H9 (cell line): ENCODE measurements at regions not wholly inside any gene's neighbourhood (a gene's known extent, or its start where the extent isn't known, plus 50 kb on each side); places are given as distances from the start of the nearest gene placed in this dataset.

ENCODE experiments used
- DNase-seq: peaks from one replicate; pipeline ENCODE4 v3.0.0-alpha.2; 2017
- H2AFZ ChIP-seq: one replicate; pipeline ENCODE4 v1.6.1; 2013; ENCODE audit warnings: mild to moderate bottlenecking, low read length, control low read depth, moderate library complexity
- H2AK5ac ChIP-seq: 2 replicates; pipeline ENCODE4 v1.6.1; 2013; ENCODE audit warnings: low read length, control low read depth, mixed read lengths; ENCODE audit not compliant: insufficient read length
- H2BK120ac ChIP-seq: one replicate; pipeline ENCODE4 v1.6.1; 2013; ENCODE audit warnings: low read depth, mild to moderate bottlenecking, low read length, control low read depth, inconsistent platforms; ENCODE audit not compliant: poor library complexity, severe bottlenecking
- H2BK12ac ChIP-seq: 2 replicates; pipeline ENCODE4 v1.6.1; 2013; ENCODE audit warnings: low read length, control low read depth, mixed read lengths, low read depth; ENCODE audit not compliant: insufficient read length
- H2BK15ac ChIP-seq: 2 replicates; pipeline ENCODE4 v1.6.1; 2013; ENCODE audit warnings: low read depth, low read length, control low read depth
- H2BK20ac ChIP-seq: one replicate; pipeline ENCODE4 v1.6.1; 2013; ENCODE audit warnings: low read depth, mild to moderate bottlenecking, low read length, control low read depth, inconsistent platforms; ENCODE audit not compliant: poor library complexity, severe bottlenecking
- H2BK5ac ChIP-seq: 2 replicates; pipeline ENCODE4 v1.6.1; 2013; ENCODE audit warnings: low read length, control low read depth, mixed read lengths; ENCODE audit not compliant: insufficient read length
- H3K14ac ChIP-seq: 2 replicates; pipeline ENCODE4 v1.6.1; 2013; ENCODE audit warnings: low read length, control low read depth; ENCODE audit not compliant: insufficient read depth
- H3K18ac ChIP-seq: 2 replicates; pipeline ENCODE4 v1.6.1; 2013; ENCODE audit warnings: low read depth, mild to moderate bottlenecking, mixed read lengths, low read length, control low read depth; ENCODE audit not compliant: insufficient read length
- H3K23ac ChIP-seq: 2 replicates; pipeline ENCODE4 v1.6.1; 2013; ENCODE audit warnings: low read length, control low read depth, mixed read lengths, low read depth; ENCODE audit not compliant: insufficient read length
- H3K23me2 ChIP-seq: 2 replicates; pipeline ENCODE4 v1.6.1; 2013; ENCODE audit warnings: low read depth, mild to moderate bottlenecking, mixed read lengths, low read length, control low read depth; ENCODE audit not compliant: insufficient read length, poor library complexity, severe bottlenecking
- H3K27ac ChIP-seq: 2 replicates; pipeline ENCODE4 v1.5.1; 2013; ENCODE audit warnings: low read length, control low read depth, mixed read lengths, low read depth; ENCODE audit not compliant: insufficient read length
- H3K27me3 ChIP-seq: 2 replicates; pipeline ENCODE4 v1.6.1; 2013; ENCODE audit warnings: low read length, control low read depth, inconsistent platforms; ENCODE audit not compliant: insufficient read depth
- H3K4ac ChIP-seq: 2 replicates; pipeline ENCODE4 v1.6.1; 2013; ENCODE audit warnings: low read depth, mild to moderate bottlenecking, control low read depth, inconsistent platforms, low read length, moderate library complexity
- H3K4me1 ChIP-seq: 2 replicates; pipeline ENCODE4 v1.6.1; 2013; ENCODE audit warnings: low read length, control low read depth, inconsistent platforms; ENCODE audit not compliant: insufficient read depth
- H3K4me2 ChIP-seq: 2 replicates; pipeline ENCODE4 v1.6.1; 2013; ENCODE audit warnings: low read length, control low read depth, mixed read lengths; ENCODE audit not compliant: insufficient read length, insufficient read depth
- H3K56ac ChIP-seq: 2 replicates; pipeline ENCODE4 v1.6.1; 2013; ENCODE audit warnings: low read depth, mild to moderate bottlenecking, mixed read lengths, low read length, control low read depth; ENCODE audit not compliant: insufficient read length
- H3K79me1 ChIP-seq: 2 replicates; pipeline ENCODE4 v1.6.1; 2013; ENCODE audit warnings: low read depth, mild to moderate bottlenecking, moderate library complexity, low read length, control low read depth, inconsistent platforms; ENCODE audit not compliant: insufficient read depth, poor library complexity, severe bottlenecking
- H3K79me2 ChIP-seq: 2 replicates; pipeline ENCODE4 v1.6.1; 2013; ENCODE audit warnings: low read length, control low read depth, inconsistent platforms; ENCODE audit not compliant: insufficient read depth
- H3K9ac ChIP-seq: 2 replicates; pipeline ENCODE4 v1.6.1; 2013; ENCODE audit warnings: low read length, control low read depth, mixed read lengths; ENCODE audit not compliant: insufficient read length; ENCODE audit errors: extremely low read depth
- H3K9me3 ChIP-seq: one replicate; pipeline ENCODE4 v1.6.1; 2013; ENCODE audit warnings: low read depth, low read length, inconsistent platforms; ENCODE audit not compliant: control insufficient read depth
- H3T11ph ChIP-seq: one replicate; pipeline ENCODE4 v1.6.1; 2013; ENCODE audit warnings: mild to moderate bottlenecking, low read length, control low read depth, inconsistent platforms
- H4K20me1 ChIP-seq: one replicate; pipeline ENCODE4 v1.6.1; 2013; ENCODE audit not compliant: control insufficient read depth, insufficient read length, insufficient read depth
- H4K5ac ChIP-seq: 2 replicates; pipeline ENCODE4 v1.6.1; 2013; ENCODE audit warnings: low read depth, mild to moderate bottlenecking, mixed read lengths, low read length, control low read depth; ENCODE audit not compliant: insufficient read length
- H4K8ac ChIP-seq: replicated peaks from 2 replicates; pipeline ENCODE4 v1.6.1; 2013; ENCODE audit warnings: low read length, control low read depth, mixed read lengths, low read depth; ENCODE audit not compliant: insufficient read length
- H4K91ac ChIP-seq: 2 replicates; pipeline ENCODE4 v1.6.1; 2013; ENCODE audit warnings: low read depth, mild to moderate bottlenecking, moderate library complexity, mixed read lengths, low read length, control low read depth; ENCODE audit not compliant: insufficient read length
- H3K27ac Mint-ChIP-seq, 3 experiments: 2 replicates in 2 of 3; 3 replicates in 1 of 3; pipeline ENCODE4 v1.8.0; 2020 to 2021; ENCODE audit warnings: mixed read lengths in 3 of 3, mild to moderate bottlenecking in 1 of 3, moderate library complexity in 1 of 3
- H3K27me3 Mint-ChIP-seq: 2 replicates; pipeline ENCODE4 v1.8.0; 2021; ENCODE audit warnings: low read depth, mild to moderate bottlenecking, moderate library complexity, mixed read lengths
- H3K36me3 Mint-ChIP-seq, 3 experiments: 2 replicates in 2 of 3; 3 replicates in 1 of 3; pipeline ENCODE4 v1.8.0; 2020 to 2021; ENCODE audit warnings: low read depth in 3 of 3, mixed read lengths in 3 of 3; ENCODE audit not compliant: insufficient read depth in 1 of 3
- H3K4me1 Mint-ChIP-seq, 2 experiments: 2 replicates each; pipeline ENCODE4 v1.8.0; 2020; ENCODE audit warnings: mixed read lengths in 2 of 2
- H3K4me3 Mint-ChIP-seq, 2 experiments: 2 replicates in 1 of 2; 3 replicates in 1 of 2; pipeline ENCODE4 v1.8.0; 2020 to 2021; ENCODE audit warnings: mild to moderate bottlenecking in 2 of 2, mixed read lengths in 2 of 2, moderate library complexity in 1 of 2
- H3K9me3 Mint-ChIP-seq, 2 experiments: 2 replicates in 1 of 2; 3 replicates in 1 of 2; pipeline ENCODE4 v1.8.0; 2020; ENCODE audit warnings: mild to moderate bottlenecking in 2 of 2, mixed read lengths in 2 of 2, moderate library complexity in 1 of 2
- WGBS: extraction: QIAGEN DNeasy Blood & Tissue Kit; methylation state at CpG from one replicate; pipeline ENCODE4 v1.1.7; 2013; ENCODE audit warnings: missing lambda C conversion rate, low lambda C conversion rate, mixed read lengths; ENCODE audit not compliant: insufficient read length; ENCODE audit errors: extremely low coverage; 5-methylcytosine and 5-hydroxymethylcytosine counted together
- TF ChIP-seq, protein P1 (sequence below): fragments of 200-600 bp; sonication (generic); conservative IDR thresholded peaks from 3 replicates; pipeline ENCODE4 v1.8.0; 2021; ENCODE audit warnings: antibody characterized with exemption, mild to moderate bottlenecking

DNA sequence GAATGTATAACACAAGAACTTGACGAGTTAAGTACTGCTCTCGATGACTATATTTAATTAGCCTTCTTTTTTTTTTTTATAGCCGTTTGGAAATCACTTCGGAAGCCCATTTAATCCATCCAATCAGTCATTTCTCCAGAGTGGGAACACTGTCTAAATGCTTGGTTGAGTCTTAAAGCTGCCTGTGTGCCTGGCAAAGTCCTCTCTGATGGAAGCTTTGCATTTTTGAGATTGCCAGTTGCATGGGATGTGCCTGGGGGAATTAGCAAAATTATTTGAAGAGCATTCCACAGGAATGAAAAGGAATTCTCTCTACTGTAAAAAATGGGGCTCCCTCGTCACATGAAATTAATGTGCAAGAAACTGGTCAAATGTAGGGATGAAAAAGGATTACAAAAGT lies 398.8 kb upstream of the RPS6KA3 start:
- 0 out of 7 replicates have a peak overlapping the region, but pooled peaks of 1 of the 3 experiments have one; percentile 14 for H3K27ac Mint-ChIP-seq
- WGBS, result no CpG with 5 or more reads among the region's 5 CpGs
- H3K18ac ChIP-seq, result no peak overlapping the region
- DNase-seq, result no peak
- no peak overlapping the region for H3K27ac ChIP-seq
- H3K9ac ChIP-seq, result no peak overlapping the region
- H4K5ac ChIP-seq, result no peak overlapping the region
- no peak overlapping the region for H3K14ac ChIP-seq
- no peaks in the 10 kb centered on the region for H3K23me2 ChIP-seq
- no peak overlapping the region for H3K4ac ChIP-seq
- H2BK20ac ChIP-seq, result no peak overlapping the region
- TF ChIP-seq, protein P1, sequence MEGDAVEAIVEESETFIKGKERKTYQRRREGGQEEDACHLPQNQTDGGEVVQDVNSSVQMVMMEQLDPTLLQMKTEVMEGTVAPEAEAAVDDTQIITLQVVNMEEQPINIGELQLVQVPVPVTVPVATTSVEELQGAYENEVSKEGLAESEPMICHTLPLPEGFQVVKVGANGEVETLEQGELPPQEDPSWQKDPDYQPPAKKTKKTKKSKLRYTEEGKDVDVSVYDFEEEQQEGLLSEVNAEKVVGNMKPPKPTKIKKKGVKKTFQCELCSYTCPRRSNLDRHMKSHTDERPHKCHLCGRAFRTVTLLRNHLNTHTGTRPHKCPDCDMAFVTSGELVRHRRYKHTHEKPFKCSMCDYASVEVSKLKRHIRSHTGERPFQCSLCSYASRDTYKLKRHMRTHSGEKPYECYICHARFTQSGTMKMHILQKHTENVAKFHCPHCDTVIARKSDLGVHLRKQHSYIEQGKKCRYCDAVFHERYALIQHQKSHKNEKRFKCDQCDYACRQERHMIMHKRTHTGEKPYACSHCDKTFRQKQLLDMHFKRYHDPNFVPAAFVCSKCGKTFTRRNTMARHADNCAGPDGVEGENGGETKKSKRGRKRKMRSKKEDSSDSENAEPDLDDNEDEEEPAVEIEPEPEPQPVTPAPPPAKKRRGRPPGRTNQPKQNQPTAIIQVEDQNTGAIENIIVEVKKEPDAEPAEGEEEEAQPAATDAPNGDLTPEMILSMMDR, result no peak
- no peaks in the 10 kb centered on the region; the same call in 1 of the 2 replicates for H3K27me3 Mint-ChIP-seq
- no peaks in the 10 kb centered on the region for H3K27me3 ChIP-seq
- H4K91ac ChIP-seq, result no peak overlapping the region
- no peak overlapping the region for H2AFZ ChIP-seq
- H3K4me3 Mint-ChIP-seq, result no peak overlapping the region
- no peak overlapping the region for H3K56ac ChIP-seq
- no peaks in the 10 kb centered on the region for H3K79me1 ChIP-seq
- H3K36me3 Mint-ChIP-seq, result no peaks in the 10 kb centered on the region; a peak in 1 of 7 replicates
- no peak overlapping the region for H4K8ac ChIP-seq
- H2BK120ac ChIP-seq, result no peak overlapping the region
- H3K4me1 Mint-ChIP-seq, result peaks cover 22 to 32% of the 10 kb centered on the region in 2 experiments
- no peak overlapping the region for H3K4me2 ChIP-seq
- H2BK12ac ChIP-seq, result no peak overlapping the region
- no peak overlapping the region for H2AK5ac ChIP-seq
- H3K9me3 Mint-ChIP-seq, result peaks cover 0 to 28% of the 10 kb centered on the region in 2 experiments; a peak in 3 of 5 replicates
- H3K79me2 ChIP-seq, result no peaks in the 10 kb centered on the region
- peaks cover 23% of the 10 kb centered on the region for H3K9me3 ChIP-seq
- H3K4me1 ChIP-seq, result no peaks in the 10 kb centered on the region
- no peak overlapping the region for H2BK15ac ChIP-seq
- no peaks in the 10 kb centered on the region for H4K20me1 ChIP-seq
- H3K23ac ChIP-seq, result no peak overlapping the region
- no peak overlapping the region for H2BK5ac ChIP-seq
- no peak overlapping the region for H3T11ph ChIP-seq
